ENCODE measurements at regions not wholly inside any gene's neighbourhood (a gene's known extent, or its start where the extent isn't known, plus 50 kb on each side); places are given as distances from the start of the nearest gene placed in this dataset.

GRCh38 chr1:39102537-39103327, 76.6 kb downstream of the NDUFS5 start:
- TF ChIP-seq CTCF (IDR thresholded peaks at IDR 0.05) (peak; percentile 67 to 95 (median 89)), EP300 (IDR thresholded peaks at IDR 0.05) (no peak), POLR2A (IDR thresholded peaks at IDR 0.05) (no peak), POLR2AphosphoS5 (IDR thresholded peaks at IDR 0.05) (no peak)
- H3K27me3 ChIP-seq = no peaks in the 10 kb centered on the region
- H3K4me1 ChIP-seq = peaks cover 14 to 54% (median 16%) of the 10 kb centered on the region in 3 donors
- H3K4me3 ChIP-seq = no peak overlapping the region
- H3K36me3 ChIP-seq = no peaks in the 10 kb centered on the region
- WGBS, 2 donors (ENCODE audit: low coverage in 1 of 2) = 10 to 28% methylated on average over 8 to 10 of the region's 11 CpGs
- H3K9me3 ChIP-seq = no peaks in the 10 kb centered on the region
- ATAC-seq = no peak
- peak overlapping the region in 3 of 4 donors; percentile 94 to 98 (median 97) for H3K27ac ChIP-seq

GRCh38 chr1:39103328-39104157, 77.4 kb downstream of the NDUFS5 start:
- Histone ChIP-seq H3K4me3 (no peak overlapping the region), H3K9me3 (no peaks in the 10 kb centered on the region), H3K27me3 (no peaks in the 10 kb centered on the region), H3K36me3 (no peaks in the 10 kb centered on the region), H3K27ac (peak overlapping the region; percentile 73 to 98 (median 96)), H3K4me1 (peaks cover 13 to 58% (median 17%) of the 10 kb centered on the region in 3 donors)
- WGBS, 2 donors (ENCODE audit: low coverage in 1 of 2) = 43 to 67% methylated on average over 6 of the region's 6 CpGs
- ATAC-seq = no peak
- TF ChIP-seq POLR2AphosphoS5 (IDR thresholded peaks at IDR 0.05) (no peak), POLR2A (IDR thresholded peaks at IDR 0.05) (no peak), CTCF (IDR thresholded peaks at IDR 0.05) (no peak), EP300 (IDR thresholded peaks at IDR 0.05) (no peak)

- TF ChIP-seq CTCF (IDR thresholded peaks at IDR 0.05) (no peak), POLR2A (IDR thresholded peaks at IDR 0.05) (no peak), POLR2AphosphoS5 (IDR thresholded peaks at IDR 0.05) (peak; percentile 28), EP300 (IDR thresholded peaks at IDR 0.05) (no peak)
- 37 to 49% methylated on average over 7 to 13 of the region's 25 CpGs for WGBS, 2 donors (ENCODE audit: low coverage in 1 of 2)
- no peaks in the 10 kb centered on the region for H3K36me3 ChIP-seq
- H3K4me1 ChIP-seq = peaks cover 12 to 61% (median 19%) of the 10 kb centered on the region in 3 donors
- peak overlapping the region; percentile 73 to 98 (median 96) for H3K27ac ChIP-seq
- H3K4me3 ChIP-seq = peak overlapping the region; percentile 52 to 94
- no peaks in the 10 kb centered on the region for H3K9me3 ChIP-seq
- peak; percentile 32 for ATAC-seq
- H3K27me3 ChIP-seq = no peaks in the 10 kb centered on the region
These were observed 78.3 kb downstream of the NDUFS5 start for GRCh38 chr1:39104158-39105060.

- H3K9me3 ChIP-seq = no peaks in the 10 kb centered on the region
- ATAC-seq = peak; percentile 90
- no peaks in the 10 kb centered on the region for H3K27me3 ChIP-seq
- H3K4me3 ChIP-seq = peak overlapping the region; percentile 52 to 94
- peaks cover 12 to 69% (median 19%) of the 10 kb centered on the region in 3 donors for H3K4me1 ChIP-seq
- TF ChIP-seq POLR2AphosphoS5 (IDR thresholded peaks at IDR 0.05) (peak; percentile 49), CTCF (IDR thresholded peaks at IDR 0.05) (peak in 2 of 4 experiments; percentile 2 to 6), EP300 (IDR thresholded peaks at IDR 0.05) (no peak), POLR2A (IDR thresholded peaks at IDR 0.05) (peak; percentile 79 to 80)
- WGBS, 2 donors (ENCODE audit: low coverage in 1 of 2) = 0% methylated on average over 5 of the region's 116 CpGs; no CpG with 5 or more reads in 1 of the 2 donors
- no peaks in the 10 kb centered on the region for H3K36me3 ChIP-seq
- peak overlapping the region; percentile 73 to 98 (median 96) for H3K27ac ChIP-seq
These were observed 79.1 kb downstream of the NDUFS5 start for GRCh38 chr1:39105061-39105840.
